Adrenal gland (tissue), 9 donors: ENCODE measurements at regions not wholly inside any gene's neighbourhood (a gene's known extent, or its start where the extent isn't known, plus 50 kb on each side); places are given as distances from the start of the nearest gene placed in this dataset.

Source experiments
- DNase-seq, 7 donors: peaks; one replicate each; pipeline ENCODE4 v3.0.0-alpha.2; 2019 to 2020
- H3K27ac ChIP-seq, 5 donors: fragments of 200-600 bp; sonication (generic) in 4 of 5; 1 replicate in 3 of 5; 2 replicates in 2 of 5; pipeline versions ENCODE4 v1.5.1 to v1.8.0; 2016 to 2020; ENCODE audit warnings: mild to moderate bottlenecking in 1 of 5
- H3K27me3 ChIP-seq: fragments of 200-600 bp; 2 replicates; pipeline ENCODE4 v1.8.0; 2021
- H3K36me3 ChIP-seq, 2 donors: fragments of 200-600 bp; replicated peaks in 1 of 2; 1 replicate in 1 of 2; 2 replicates in 1 of 2; pipeline versions ENCODE4 v1.5.1 to v1.8.0; 2018 to 2022
- H3K4me1 ChIP-seq, 2 donors: fragments of 200-600 bp; replicated peaks in 1 of 2; 1 replicate in 1 of 2; 2 replicates in 1 of 2; pipeline versions ENCODE4 v1.5.1 to v1.8.0; 2018 to 2021
- H3K4me3 ChIP-seq, 4 donors: fragments of 200-600 bp; sonication (generic) in 3 of 4; one replicate each; pipeline ENCODE4 v1.5.1; 2016 to 2018
- H3K9me3 ChIP-seq, 3 donors: fragments of 200-600 bp; sonication (generic) in 1 of 3; replicated peaks in 1 of 3; 1 replicate in 2 of 3; 2 replicates in 1 of 3; pipeline versions ENCODE4 v1.5.1 to v1.8.0; 2016 to 2021
- CTCF ChIP-seq, 6 experiments: fragments of 450-650 bp in 4 of 6; fragments of 200-600 bp in 2 of 6; sonication (generic) in 1 of 6; IDR thresholded peaks; 1 replicate in 5 of 6; 2 replicates in 1 of 6; pipeline versions ENCODE4 v1.5.1 to v1.8.0; 2016 to 2021; ENCODE audit warnings: antibody characterized with exemption in 6 of 6, mild to moderate bottlenecking in 2 of 6, moderate library complexity in 1 of 6
- POLR2A ChIP-seq, 2 donors: fragments of 450-650 bp; IDR thresholded peaks; one replicate each; pipeline ENCODE4 v1.6.1; 2017; ENCODE audit warnings: antibody characterized with exemption in 2 of 2, mild to moderate bottlenecking in 2 of 2, moderate library complexity in 1 of 2
- WGBS, 4 donors: extraction: QIAGEN DNeasy Blood & Tissue Kit in 2 of 4; methylation state at CpG; one replicate each; pipeline versions ENCODE4 v1.1.5 to v1.1.7; 2013 to 2017; 5-methylcytosine and 5-hydroxymethylcytosine counted together
- intact Hi-C, 2 donors: fragments of 100-400 bp; cut with DNase I; formaldehyde crosslinking; loops; one replicate each; pipeline versions ENCODE4 v1.14.1 to v1.15.0; 2022 to 2023
- donor health status: healthy with polysubstance abuse.
- donor health status: Bipolar disorder and iron deficiency.
- donor health status: DM: yes; HTN: yes; CAD: no.
- donor health status: DM: no; HTN: no; CAD: no.
- donor health status: DM: no; HTN: no; CAD: no.

- no peak for DNase-seq
- Histone ChIP-seq H3K4me1 (no peaks in the 10 kb centered on the region), H3K27me3 (no peaks in the 10 kb centered on the region), H3K27ac (no peak overlapping the region), H3K36me3 (no peaks in the 10 kb centered on the region), H3K9me3 (no peaks in the 10 kb centered on the region), H3K4me3 (no peak overlapping the region)
- intact Hi-C loops, result no loop called here
- 47 to 65% (median 55%) methylated on average over 5 of the region's 5 CpGs for WGBS, 4 donors
- TF ChIP-seq CTCF (IDR thresholded peaks at IDR 0.05) (no peak), POLR2A (IDR thresholded peaks at IDR 0.05) (no peak)
These were observed 513.2 kb upstream of the CDH2 start for GRCh38 chr18:28690100-28690499.

- Histone ChIP-seq H3K4me1 (no peaks in the 10 kb centered on the region), H3K36me3 (no peaks in the 10 kb centered on the region), H3K4me3 (no peak overlapping the region), H3K27ac (no peak overlapping the region), H3K9me3 (no peaks in the 10 kb centered on the region), H3K27me3 (no peaks in the 10 kb centered on the region)
- WGBS, 4 donors, result 13 to 29% (median 19%) methylated on average over 1 of the region's 1 CpG
- no peak for DNase-seq
- TF ChIP-seq CTCF (IDR thresholded peaks at IDR 0.05) (no peak), POLR2A (IDR thresholded peaks at IDR 0.05) (no peak)
- intact Hi-C loops, result no loop called here
These were observed 512.7 kb upstream of the CDH2 start for GRCh38 chr18:28689588-28689987.

GRCh38 chr18:28684746-28685355, 507.9 kb upstream of the CDH2 start:
- WGBS, 4 donors, result 63 to 80% (median 69%) methylated on average over 3 of the region's 3 CpGs
- no peaks in the 10 kb centered on the region for H3K9me3 ChIP-seq

GRCh38 chr18:28682912-28683311, 506.0 kb upstream of the CDH2 start:
- Histone ChIP-seq H3K9me3 (no peaks in the 10 kb centered on the region), H3K4me1 (no peaks in the 10 kb centered on the region), H3K27ac (no peak overlapping the region), H3K36me3 (no peaks in the 10 kb centered on the region), H3K27me3 (no peaks in the 10 kb centered on the region), H3K4me3 (no peak overlapping the region)
- DNase-seq, result no peak
- no peak for TF ChIP-seq CTCF (IDR thresholded peaks at IDR 0.05)
- TF ChIP-seq POLR2A (IDR thresholded peaks at IDR 0.05), result no peak
- intact Hi-C loops, result no loop called here

More at GRCh38 chr18:28684746-28685355, 507.9 kb upstream of the CDH2 start:
- Histone ChIP-seq H3K4me3 (no peak overlapping the region), H3K36me3 (no peaks in the 10 kb centered on the region), H3K27me3 (no peaks in the 10 kb centered on the region), H3K27ac (no peak overlapping the region), H3K4me1 (no peaks in the 10 kb centered on the region)
- DNase-seq, result no peak
- intact Hi-C loops, result no loop called here
- no peak for TF ChIP-seq POLR2A (IDR thresholded peaks at IDR 0.05)
- no peak for TF ChIP-seq CTCF (IDR thresholded peaks at IDR 0.05)
